ENCODE measurements at regions not wholly inside any gene's neighbourhood (a gene's known extent, or its start where the extent isn't known, plus 50 kb on each side); places are given as distances from the start of the nearest gene placed in this dataset.

DNA sequence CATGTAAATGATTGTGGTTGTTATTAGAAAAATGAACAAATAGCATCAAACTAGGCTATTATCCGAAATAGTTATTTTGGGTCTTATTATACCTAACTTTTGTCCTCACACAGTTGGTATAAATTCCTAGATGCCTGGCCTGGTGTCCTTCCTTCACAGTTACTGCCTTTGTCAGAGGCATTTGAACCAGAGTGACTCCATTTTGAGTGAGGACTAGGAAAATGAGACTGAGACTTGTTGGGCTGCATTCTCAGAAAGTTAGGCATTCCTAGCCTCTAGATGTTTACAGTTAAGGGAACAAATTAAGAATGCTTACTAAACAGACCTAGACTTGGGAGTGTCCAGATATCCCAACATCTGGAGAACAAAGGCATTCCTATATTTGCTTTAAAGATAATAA is 283.5 kb upstream of the C9orf72 start:
- BruUV-seq (replicated peaks): no TSS peak
- H3K27me3 ChIP-seq (replicated peaks in 1 of 2; ENCODE audit: control insufficient read depth in 2 of 2, insufficient read depth in 2 of 2, low read length in 1 of 2): no peaks in the 10 kb centered on the region
- no peaks in the 10 kb centered on the region for H4K20me1 ChIP-seq (ENCODE audit: control insufficient read depth, insufficient read depth)
- no peak overlapping the region for H3K27ac ChIP-seq (ENCODE audit: control insufficient read depth, insufficient read depth)
- no peak for DNase-seq (ENCODE audit: low read depth, low spot score)
- H3K9ac ChIP-seq (ENCODE audit: control insufficient read depth, insufficient read depth, low read length): no peak overlapping the region
- TF ChIP-seq, protein P1, sequence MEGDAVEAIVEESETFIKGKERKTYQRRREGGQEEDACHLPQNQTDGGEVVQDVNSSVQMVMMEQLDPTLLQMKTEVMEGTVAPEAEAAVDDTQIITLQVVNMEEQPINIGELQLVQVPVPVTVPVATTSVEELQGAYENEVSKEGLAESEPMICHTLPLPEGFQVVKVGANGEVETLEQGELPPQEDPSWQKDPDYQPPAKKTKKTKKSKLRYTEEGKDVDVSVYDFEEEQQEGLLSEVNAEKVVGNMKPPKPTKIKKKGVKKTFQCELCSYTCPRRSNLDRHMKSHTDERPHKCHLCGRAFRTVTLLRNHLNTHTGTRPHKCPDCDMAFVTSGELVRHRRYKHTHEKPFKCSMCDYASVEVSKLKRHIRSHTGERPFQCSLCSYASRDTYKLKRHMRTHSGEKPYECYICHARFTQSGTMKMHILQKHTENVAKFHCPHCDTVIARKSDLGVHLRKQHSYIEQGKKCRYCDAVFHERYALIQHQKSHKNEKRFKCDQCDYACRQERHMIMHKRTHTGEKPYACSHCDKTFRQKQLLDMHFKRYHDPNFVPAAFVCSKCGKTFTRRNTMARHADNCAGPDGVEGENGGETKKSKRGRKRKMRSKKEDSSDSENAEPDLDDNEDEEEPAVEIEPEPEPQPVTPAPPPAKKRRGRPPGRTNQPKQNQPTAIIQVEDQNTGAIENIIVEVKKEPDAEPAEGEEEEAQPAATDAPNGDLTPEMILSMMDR (IDR thresholded peaks at IDR 0.05 in 2 of 3, conservative IDR thresholded peaks at IDR 0.05 in 1 of 3; ENCODE audit: control insufficient read depth in 2 of 3, extremely low read depth in 1 of 3, insufficient read depth in 1 of 3, low read depth in 3 of 3, low read length in 3 of 3): no peak
- TF ChIP-seq REST (IDR thresholded peaks at IDR 0.05; ENCODE audit: low read depth, low read length): no peak
- no peak for TF ChIP-seq SRF (IDR thresholded peaks at IDR 0.05; ENCODE audit: low read depth in 2 of 2, low read length in 2 of 2)
- TF ChIP-seq, protein P2, sequence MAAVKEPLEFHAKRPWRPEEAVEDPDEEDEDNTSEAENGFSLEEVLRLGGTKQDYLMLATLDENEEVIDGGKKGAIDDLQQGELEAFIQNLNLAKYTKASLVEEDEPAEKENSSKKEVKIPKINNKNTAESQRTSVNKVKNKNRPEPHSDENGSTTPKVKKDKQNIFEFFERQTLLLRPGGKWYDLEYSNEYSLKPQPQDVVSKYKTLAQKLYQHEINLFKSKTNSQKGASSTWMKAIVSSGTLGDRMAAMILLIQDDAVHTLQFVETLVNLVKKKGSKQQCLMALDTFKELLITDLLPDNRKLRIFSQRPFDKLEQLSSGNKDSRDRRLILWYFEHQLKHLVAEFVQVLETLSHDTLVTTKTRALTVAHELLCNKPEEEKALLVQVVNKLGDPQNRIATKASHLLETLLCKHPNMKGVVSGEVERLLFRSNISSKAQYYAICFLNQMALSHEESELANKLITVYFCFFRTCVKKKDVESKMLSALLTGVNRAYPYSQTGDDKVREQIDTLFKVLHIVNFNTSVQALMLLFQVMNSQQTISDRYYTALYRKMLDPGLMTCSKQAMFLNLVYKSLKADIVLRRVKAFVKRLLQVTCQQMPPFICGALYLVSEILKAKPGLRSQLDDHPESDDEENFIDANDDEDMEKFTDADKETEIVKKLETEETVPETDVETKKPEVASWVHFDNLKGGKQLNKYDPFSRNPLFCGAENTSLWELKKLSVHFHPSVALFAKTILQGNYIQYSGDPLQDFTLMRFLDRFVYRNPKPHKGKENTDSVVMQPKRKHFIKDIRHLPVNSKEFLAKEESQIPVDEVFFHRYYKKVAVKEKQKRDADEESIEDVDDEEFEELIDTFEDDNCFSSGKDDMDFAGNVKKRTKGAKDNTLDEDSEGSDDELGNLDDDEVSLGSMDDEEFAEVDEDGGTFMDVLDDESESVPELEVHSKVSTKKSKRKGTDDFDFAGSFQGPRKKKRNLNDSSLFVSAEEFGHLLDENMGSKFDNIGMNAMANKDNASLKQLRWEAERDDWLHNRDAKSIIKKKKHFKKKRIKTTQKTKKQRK (IDR thresholded peaks at IDR 0.05; ENCODE audit: low read depth, low read length): no peak
- no peak for TF ChIP-seq ZBTB33 (IDR thresholded peaks at IDR 0.05)
- TF ChIP-seq IRF3 (IDR thresholded peaks at IDR 0.05): no peak
- ChIA-PET POLR2A (no interaction called here), RAD21 (ENCODE audit: unreplicated experiment) (no interaction called here), SMC1A (ENCODE audit: uncharacterized antibody, unreplicated experiment) (no interaction called here), CTCF (no interaction called here)
- no peak for FAIRE-seq
- ATAC-seq: no peak
- H3K4me2 ChIP-seq (ENCODE audit: control insufficient read depth, insufficient read depth): no peak overlapping the region
- H3K4me1 ChIP-seq (ENCODE audit: control insufficient read depth, insufficient read depth, low read length): no peaks in the 10 kb centered on the region
- no peak overlapping the region for H2AFZ ChIP-seq (ENCODE audit: control insufficient read depth, low read depth, low read length)
- H3K4me3 ChIP-seq: no peak overlapping the region
- in situ Hi-C loops (cut with MboI): no loop called here
- no peaks in the 10 kb centered on the region for H3K36me3 ChIP-seq (ENCODE audit: control insufficient read depth in 2 of 2, insufficient read depth in 2 of 2, low read length in 1 of 2)
- 23% methylated on average over 1 of the region's 1 CpG for WGBS (ENCODE audit: insufficient coverage, insufficient replicate concordance, low lambda C conversion rate, missing lambda C conversion rate)
- no peaks in the 10 kb centered on the region for H3K79me2 ChIP-seq (ENCODE audit: control insufficient read depth, insufficient read depth, low read length)
- no peaks in the 10 kb centered on the region for H3K9me3 ChIP-seq (replicated peaks; ENCODE audit: control insufficient read depth, insufficient read depth, low read length)
- intact Hi-C loops (cut with micrococcal nuclease; ENCODE audit: unreplicated experiment): loop anchor here (10.0 kb wide), 1 partner anchor 62 kb away; no protein-coding TSS in a partner anchor
